ENCODE measurements at regions not wholly inside any gene's neighbourhood (a gene's known extent, or its start where the extent isn't known, plus 50 kb on each side); places are given as distances from the start of the nearest gene placed in this dataset.

GRCh38 chr13:88978607-88979006 lies 1307.4 kb downstream of the SLITRK5 start:
- no peak for TF ChIP-seq POLR2A (IDR thresholded peaks at IDR 0.05)
- TF ChIP-seq, protein P1, sequence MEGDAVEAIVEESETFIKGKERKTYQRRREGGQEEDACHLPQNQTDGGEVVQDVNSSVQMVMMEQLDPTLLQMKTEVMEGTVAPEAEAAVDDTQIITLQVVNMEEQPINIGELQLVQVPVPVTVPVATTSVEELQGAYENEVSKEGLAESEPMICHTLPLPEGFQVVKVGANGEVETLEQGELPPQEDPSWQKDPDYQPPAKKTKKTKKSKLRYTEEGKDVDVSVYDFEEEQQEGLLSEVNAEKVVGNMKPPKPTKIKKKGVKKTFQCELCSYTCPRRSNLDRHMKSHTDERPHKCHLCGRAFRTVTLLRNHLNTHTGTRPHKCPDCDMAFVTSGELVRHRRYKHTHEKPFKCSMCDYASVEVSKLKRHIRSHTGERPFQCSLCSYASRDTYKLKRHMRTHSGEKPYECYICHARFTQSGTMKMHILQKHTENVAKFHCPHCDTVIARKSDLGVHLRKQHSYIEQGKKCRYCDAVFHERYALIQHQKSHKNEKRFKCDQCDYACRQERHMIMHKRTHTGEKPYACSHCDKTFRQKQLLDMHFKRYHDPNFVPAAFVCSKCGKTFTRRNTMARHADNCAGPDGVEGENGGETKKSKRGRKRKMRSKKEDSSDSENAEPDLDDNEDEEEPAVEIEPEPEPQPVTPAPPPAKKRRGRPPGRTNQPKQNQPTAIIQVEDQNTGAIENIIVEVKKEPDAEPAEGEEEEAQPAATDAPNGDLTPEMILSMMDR (IDR thresholded peaks at IDR 0.05), result no peak
